ENCODE measurements at regions not wholly inside any gene's neighbourhood (a gene's known extent, or its start where the extent isn't known, plus 50 kb on each side); places are given as distances from the start of the nearest gene placed in this dataset.

DNA sequence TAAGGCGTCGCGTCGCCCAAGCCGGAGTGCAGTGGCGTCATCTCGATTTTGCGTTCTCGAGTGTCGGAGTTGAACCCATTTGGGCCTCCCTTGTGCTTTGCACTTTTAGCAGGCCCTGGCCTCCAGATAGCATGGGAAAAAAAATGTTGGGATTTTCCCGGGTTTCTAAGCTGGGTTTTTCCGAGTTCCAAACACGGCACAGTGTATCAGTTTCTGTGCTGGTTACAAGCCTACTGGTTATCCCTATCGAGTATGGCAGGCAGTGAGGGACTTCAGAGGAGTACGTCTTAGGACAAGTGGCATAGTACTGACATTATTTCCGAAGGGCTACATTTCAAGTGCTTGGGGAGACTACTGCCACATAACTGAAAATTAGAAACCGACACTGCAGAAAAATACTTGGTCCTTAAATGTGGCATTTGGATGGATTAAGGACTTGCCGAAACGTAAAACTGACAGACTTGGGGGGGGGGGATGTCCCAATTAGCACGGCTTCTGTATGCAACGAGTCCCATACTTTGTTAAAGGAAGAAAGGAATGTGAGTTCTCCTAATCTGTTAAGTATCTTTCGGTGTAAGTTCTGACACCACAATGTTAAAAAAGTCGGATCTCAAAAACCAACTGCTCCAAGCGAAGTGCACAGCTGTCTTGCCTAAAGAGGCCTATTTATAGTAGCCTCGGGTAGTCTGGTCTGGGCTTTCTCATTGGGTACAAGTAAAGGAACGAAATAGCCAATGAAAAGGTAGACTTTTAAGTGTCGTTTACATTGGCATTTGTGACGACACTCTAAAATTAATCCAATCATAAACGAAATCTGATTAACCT is 70.2 kb downstream of the HFE start:
- no peak for TF ChIP-seq EZH2 (IDR thresholded peaks at IDR 0.05; ENCODE audit: borderline replicate concordance, low read length)
- TF ChIP-seq, protein P1, sequence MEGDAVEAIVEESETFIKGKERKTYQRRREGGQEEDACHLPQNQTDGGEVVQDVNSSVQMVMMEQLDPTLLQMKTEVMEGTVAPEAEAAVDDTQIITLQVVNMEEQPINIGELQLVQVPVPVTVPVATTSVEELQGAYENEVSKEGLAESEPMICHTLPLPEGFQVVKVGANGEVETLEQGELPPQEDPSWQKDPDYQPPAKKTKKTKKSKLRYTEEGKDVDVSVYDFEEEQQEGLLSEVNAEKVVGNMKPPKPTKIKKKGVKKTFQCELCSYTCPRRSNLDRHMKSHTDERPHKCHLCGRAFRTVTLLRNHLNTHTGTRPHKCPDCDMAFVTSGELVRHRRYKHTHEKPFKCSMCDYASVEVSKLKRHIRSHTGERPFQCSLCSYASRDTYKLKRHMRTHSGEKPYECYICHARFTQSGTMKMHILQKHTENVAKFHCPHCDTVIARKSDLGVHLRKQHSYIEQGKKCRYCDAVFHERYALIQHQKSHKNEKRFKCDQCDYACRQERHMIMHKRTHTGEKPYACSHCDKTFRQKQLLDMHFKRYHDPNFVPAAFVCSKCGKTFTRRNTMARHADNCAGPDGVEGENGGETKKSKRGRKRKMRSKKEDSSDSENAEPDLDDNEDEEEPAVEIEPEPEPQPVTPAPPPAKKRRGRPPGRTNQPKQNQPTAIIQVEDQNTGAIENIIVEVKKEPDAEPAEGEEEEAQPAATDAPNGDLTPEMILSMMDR (conservative IDR thresholded peaks at IDR 0.05 in 1 of 2, IDR thresholded peaks at IDR 0.05 in 1 of 2; ENCODE audit: extremely low read depth in 1 of 2, insufficient read depth in 1 of 2, low read depth in 1 of 2, low read length in 2 of 2), result no peak
